ENCODE measurements at regions not wholly inside any gene's neighbourhood (a gene's known extent, or its start where the extent isn't known, plus 50 kb on each side); places are given as distances from the start of the nearest gene placed in this dataset.

- DNase-seq: peak; percentile 7
- TF ChIP-seq CTCF (IDR thresholded peaks at IDR 0.05): peak; percentile 10
Measured at GRCh38 chr3:102529452-102529851, 94.6 kb downstream of the ZPLD1 start.

GRCh38 chr3:102530415-102531181 lies 95.8 kb downstream of the ZPLD1 start:
- no peaks in the 10 kb centered on the region for H3K27me3 Mint-ChIP-seq (ENCODE audit: low read depth, poor library complexity)
- no peaks in the 10 kb centered on the region for H3K9me3 Mint-ChIP-seq
- no peaks in the 10 kb centered on the region for H3K36me3 Mint-ChIP-seq (ENCODE audit: low read depth)
- H3K4me3 Mint-ChIP-seq: no peak overlapping the region
- DNase-seq: no peak
- no peak overlapping the region for H3K27ac Mint-ChIP-seq
- TF ChIP-seq CTCF (IDR thresholded peaks at IDR 0.05): no peak
- peaks cover 17% of the 10 kb centered on the region for H3K4me1 Mint-ChIP-seq

More at GRCh38 chr3:102529452-102529851, 94.6 kb downstream of the ZPLD1 start:
- Mint-ChIP-seq H3K36me3 (ENCODE audit: low read depth) (no peaks in the 10 kb centered on the region), H3K27me3 (ENCODE audit: low read depth, poor library complexity) (no peaks in the 10 kb centered on the region), H3K27ac (no peak overlapping the region), H3K4me3 (no peak overlapping the region), H3K4me1 (peaks cover 17% of the 10 kb centered on the region), H3K9me3 (no peaks in the 10 kb centered on the region)

GRCh38 chr3:102531686-102532085 lies 96.9 kb downstream of the ZPLD1 start:
- no peak for TF ChIP-seq CTCF (IDR thresholded peaks at IDR 0.05)
- no peak overlapping the region for H3K4me3 Mint-ChIP-seq
- no peaks in the 10 kb centered on the region for H3K27me3 Mint-ChIP-seq (ENCODE audit: low read depth, poor library complexity)
- no peaks in the 10 kb centered on the region for H3K36me3 Mint-ChIP-seq (ENCODE audit: low read depth)
- H3K27ac Mint-ChIP-seq: no peak overlapping the region
- H3K4me1 Mint-ChIP-seq: peaks cover 17% of the 10 kb centered on the region
- H3K9me3 Mint-ChIP-seq: no peaks in the 10 kb centered on the region
- DNase-seq: no peak

GRCh38 chr3:102532901-102533300 lies 98.1 kb downstream of the ZPLD1 start:
- no peak overlapping the region for H3K27ac Mint-ChIP-seq
- peaks cover 17% of the 10 kb centered on the region for H3K4me1 Mint-ChIP-seq
- no peak for DNase-seq
- no peaks in the 10 kb centered on the region for H3K27me3 Mint-ChIP-seq (ENCODE audit: low read depth, poor library complexity)
- no peak for TF ChIP-seq CTCF (IDR thresholded peaks at IDR 0.05)
- no peaks in the 10 kb centered on the region for H3K36me3 Mint-ChIP-seq (ENCODE audit: low read depth)
- H3K4me3 Mint-ChIP-seq: no peak overlapping the region
- no peaks in the 10 kb centered on the region for H3K9me3 Mint-ChIP-seq

GRCh38 chr3:102533784-102534183 lies 99.0 kb downstream of the ZPLD1 start:
- H3K4me1 Mint-ChIP-seq: peaks cover 17% of the 10 kb centered on the region
- H3K27me3 Mint-ChIP-seq (ENCODE audit: low read depth, poor library complexity): no peaks in the 10 kb centered on the region
- no peak for TF ChIP-seq CTCF (IDR thresholded peaks at IDR 0.05)
- no peak for DNase-seq
- H3K27ac Mint-ChIP-seq: no peak overlapping the region
- no peak overlapping the region for H3K4me3 Mint-ChIP-seq
- no peaks in the 10 kb centered on the region for H3K36me3 Mint-ChIP-seq (ENCODE audit: low read depth)
- no peaks in the 10 kb centered on the region for H3K9me3 Mint-ChIP-seq

GRCh38 chr3:102536456-102536855 lies 101.6 kb downstream of the ZPLD1 start:
- H3K27me3 Mint-ChIP-seq (ENCODE audit: low read depth, poor library complexity): no peaks in the 10 kb centered on the region
- no peaks in the 10 kb centered on the region for H3K36me3 Mint-ChIP-seq (ENCODE audit: low read depth)
- no peak overlapping the region for H3K27ac Mint-ChIP-seq
- H3K4me1 Mint-ChIP-seq: no peaks in the 10 kb centered on the region
- no peak for TF ChIP-seq CTCF (IDR thresholded peaks at IDR 0.05)
- no peak for DNase-seq
- H3K4me3 Mint-ChIP-seq: no peak overlapping the region
- H3K9me3 Mint-ChIP-seq: no peaks in the 10 kb centered on the region
